ENCODE measurements at regions not wholly inside any gene's neighbourhood (a gene's known extent, or its start where the extent isn't known, plus 50 kb on each side); places are given as distances from the start of the nearest gene placed in this dataset.
"Not testable (repeated sequence)": the region's sequence is repeated elsewhere in the genome, so short reads cannot be mapped to it uniquely, and the experiment has no call there.

- no peak overlapping the region for H3K4me3 ChIP-seq (ENCODE audit: low read depth, low read length)
- in situ Hi-C loops (cut with HindIII; ENCODE audit: low sequenced_read_pairs), result no loop called here
- no peak for TF ChIP-seq CTCF (IDR thresholded peaks at IDR 0.05; ENCODE audit: low read depth, low read length, missing control alignments)
- no peak for DNase-seq (ENCODE audit: low read depth)
Observed at GRCh38 chr5:96194593-96194992, 232.9 kb upstream of the ELL2 start.

- in situ Hi-C loops (cut with HindIII; ENCODE audit: low sequenced_read_pairs), result no loop called here
- DNase-seq (ENCODE audit: low read depth), result no peak
- no peak overlapping the region for H3K4me3 ChIP-seq (ENCODE audit: low read depth, low read length)
- no peak for TF ChIP-seq CTCF (IDR thresholded peaks at IDR 0.05; ENCODE audit: low read depth, low read length, missing control alignments)
Observed at GRCh38 chr5:96193946-96194345, 232.3 kb upstream of the ELL2 start.

- no peak for TF ChIP-seq CTCF (IDR thresholded peaks at IDR 0.05; ENCODE audit: low read depth, low read length, missing control alignments)
- DNase-seq (ENCODE audit: low read depth), result no peak
- in situ Hi-C loops (cut with HindIII; ENCODE audit: low sequenced_read_pairs), result no loop called here
- no peak overlapping the region for H3K4me3 ChIP-seq (ENCODE audit: low read depth, low read length)
Observed at GRCh38 chr5:96189987-96190386, 228.3 kb upstream of the ELL2 start.

GRCh38 chr5:96189028-96189826 is 227.6 kb upstream of the ELL2 start:
- no peak for TF ChIP-seq CTCF (IDR thresholded peaks at IDR 0.05; ENCODE audit: low read depth, low read length, missing control alignments)

GRCh38 chr5:96187309-96188027 is 225.8 kb upstream of the ELL2 start:
- in situ Hi-C loops (cut with HindIII; ENCODE audit: low sequenced_read_pairs), result no loop called here
- TF ChIP-seq CTCF (IDR thresholded peaks at IDR 0.05; ENCODE audit: low read depth, low read length, missing control alignments), result no peak
- no peak for DNase-seq (ENCODE audit: low read depth)
- H3K4me3 ChIP-seq (ENCODE audit: low read depth, low read length), result no peak overlapping the region

More at GRCh38 chr5:96189028-96189826, 227.6 kb upstream of the ELL2 start:
- no peak for DNase-seq (ENCODE audit: low read depth)
- in situ Hi-C loops (cut with HindIII; ENCODE audit: low sequenced_read_pairs), result no loop called here
- H3K4me3 ChIP-seq (ENCODE audit: low read depth, low read length), result no peak overlapping the region

- in situ Hi-C loops (cut with HindIII; ENCODE audit: low sequenced_read_pairs); H3K4me3 ChIP-seq (ENCODE audit: low read depth, low read length); DNase-seq (ENCODE audit: low read depth): not testable (repeated sequence)
Observed at GRCh38 chr5:96184510-96184909, 222.9 kb upstream of the ELL2 start.

All from astrocyte of the cerebellum (primary cell).